Upper lobe of right lung (tissue), 1 donor: ENCODE measurements at regions not wholly inside any gene's neighbourhood (a gene's known extent, or its start where the extent isn't known, plus 50 kb on each side); places are given as distances from the start of the nearest gene placed in this dataset.

Source experiments
- ATAC-seq: fragments of 200-7000 bp; cut with Tn5 transposase; one replicate; pipeline ENCODE4 v1.9.1; 2020; ENCODE audit warnings: mild to moderate bottlenecking, moderate library complexity
- DNase-seq: peaks from one replicate; pipeline ENCODE4 v3.0.0-alpha.2; 2020
- H3K27ac ChIP-seq: fragments of 200-600 bp; one replicate; pipeline ENCODE4 v1.8.0; 2022
- H3K27me3 ChIP-seq: fragments of 200-600 bp; one replicate; pipeline ENCODE4 v1.8.0; 2022; ENCODE audit warnings: mild to moderate bottlenecking
- H3K36me3 ChIP-seq: fragments of 200-600 bp; one replicate; pipeline ENCODE4 v1.8.0; 2022
- H3K4me1 ChIP-seq: fragments of 200-600 bp; one replicate; pipeline ENCODE4 v1.8.0; 2022
- H3K4me3 ChIP-seq: fragments of 200-600 bp; one replicate; pipeline ENCODE4 v1.8.0; 2022; ENCODE audit warnings: mild to moderate bottlenecking
- H3K9me3 ChIP-seq: fragments of 200-600 bp; one replicate; pipeline ENCODE4 v1.8.0; 2022
- intact Hi-C: fragments of 100-400 bp; cut with DNase I; formaldehyde crosslinking; loops from one replicate; pipeline ENCODE4 v1.11.0; 2022
- TF ChIP-seq, protein P1 (sequence below): fragments of 200-600 bp; IDR thresholded peaks from one replicate; pipeline ENCODE4 v1.8.0; 2022; ENCODE audit warnings: antibody characterized with exemption
- donor health status: DM: no; HTN: yes; CAD: no; lungs with severe emphysema.

DNA sequence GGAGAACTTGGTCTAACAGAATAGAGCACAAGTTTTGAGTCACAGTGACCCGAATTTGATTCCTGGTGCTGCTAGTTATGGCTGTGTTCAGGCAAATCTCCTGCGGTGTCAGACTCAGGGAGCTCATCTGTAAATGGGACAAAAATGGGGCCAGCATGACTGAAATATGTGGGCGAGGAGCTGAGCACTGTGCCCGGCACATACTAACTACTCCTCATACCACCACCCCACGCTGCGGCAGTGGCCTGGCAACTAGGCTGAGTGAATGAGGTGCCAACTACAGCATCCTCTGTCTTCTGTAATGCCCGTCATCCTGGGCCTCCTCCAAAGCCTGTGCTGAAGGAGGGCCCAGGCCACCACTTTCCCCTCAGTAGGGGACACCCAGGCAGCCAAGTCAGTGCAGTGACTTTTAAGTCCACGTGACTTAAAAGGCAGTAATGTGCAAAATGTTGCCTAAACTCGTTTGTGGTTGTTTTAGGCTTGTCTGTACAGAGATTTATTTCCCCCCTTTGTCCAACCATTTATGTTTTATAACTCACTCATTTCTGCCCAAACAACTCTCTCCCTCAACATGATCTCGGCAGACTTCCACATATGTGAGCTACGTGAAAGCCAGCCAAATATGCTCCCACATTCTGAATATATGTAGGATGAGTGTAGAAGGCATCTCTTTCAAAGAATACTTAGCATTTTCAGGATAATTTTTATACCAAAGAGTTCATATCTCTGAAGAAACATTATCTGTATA, 773.7 kb downstream of the TSN start:
- TF ChIP-seq, protein P1, sequence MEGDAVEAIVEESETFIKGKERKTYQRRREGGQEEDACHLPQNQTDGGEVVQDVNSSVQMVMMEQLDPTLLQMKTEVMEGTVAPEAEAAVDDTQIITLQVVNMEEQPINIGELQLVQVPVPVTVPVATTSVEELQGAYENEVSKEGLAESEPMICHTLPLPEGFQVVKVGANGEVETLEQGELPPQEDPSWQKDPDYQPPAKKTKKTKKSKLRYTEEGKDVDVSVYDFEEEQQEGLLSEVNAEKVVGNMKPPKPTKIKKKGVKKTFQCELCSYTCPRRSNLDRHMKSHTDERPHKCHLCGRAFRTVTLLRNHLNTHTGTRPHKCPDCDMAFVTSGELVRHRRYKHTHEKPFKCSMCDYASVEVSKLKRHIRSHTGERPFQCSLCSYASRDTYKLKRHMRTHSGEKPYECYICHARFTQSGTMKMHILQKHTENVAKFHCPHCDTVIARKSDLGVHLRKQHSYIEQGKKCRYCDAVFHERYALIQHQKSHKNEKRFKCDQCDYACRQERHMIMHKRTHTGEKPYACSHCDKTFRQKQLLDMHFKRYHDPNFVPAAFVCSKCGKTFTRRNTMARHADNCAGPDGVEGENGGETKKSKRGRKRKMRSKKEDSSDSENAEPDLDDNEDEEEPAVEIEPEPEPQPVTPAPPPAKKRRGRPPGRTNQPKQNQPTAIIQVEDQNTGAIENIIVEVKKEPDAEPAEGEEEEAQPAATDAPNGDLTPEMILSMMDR, result no peak
- no peaks in the 10 kb centered on the region for H3K9me3 ChIP-seq
- no peaks in the 10 kb centered on the region for H3K4me1 ChIP-seq
- intact Hi-C loops, result no loop called here
- no peak overlapping the region for H3K27ac ChIP-seq
- H3K36me3 ChIP-seq, result no peaks in the 10 kb centered on the region
- no peak for ATAC-seq
- H3K4me3 ChIP-seq, result no peak overlapping the region
- H3K27me3 ChIP-seq, result no peaks in the 10 kb centered on the region
- no peak for DNase-seq

DNA sequence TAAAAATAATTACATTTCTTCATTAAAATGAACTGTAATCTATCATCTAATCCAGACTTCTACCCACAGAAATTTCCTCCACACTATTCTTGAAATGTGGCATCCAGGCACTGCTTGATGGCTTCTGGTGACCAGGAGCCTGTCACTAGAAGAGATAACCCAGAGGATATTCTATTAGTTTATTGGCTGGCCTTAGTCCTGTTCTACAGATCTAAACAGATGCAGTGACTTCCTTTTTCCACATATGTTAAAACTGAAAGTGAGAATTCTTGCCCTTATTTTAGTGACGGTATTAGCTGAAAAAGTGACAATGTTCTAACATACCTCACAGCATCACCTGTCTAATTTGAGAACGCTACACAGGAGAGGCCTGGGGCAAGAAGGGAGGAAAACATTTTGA, 775.4 kb downstream of the TSN start:
- no peaks in the 10 kb centered on the region for H3K36me3 ChIP-seq
- H3K27me3 ChIP-seq, result no peaks in the 10 kb centered on the region
- no peaks in the 10 kb centered on the region for H3K4me1 ChIP-seq
- intact Hi-C loops, result no loop called here
- TF ChIP-seq, protein P1, result no peak
- H3K4me3 ChIP-seq, result no peak overlapping the region
- ATAC-seq (no peak), DNase-seq (no peak)
- H3K9me3 ChIP-seq, result no peaks in the 10 kb centered on the region
- no peak overlapping the region for H3K27ac ChIP-seq

DNA sequence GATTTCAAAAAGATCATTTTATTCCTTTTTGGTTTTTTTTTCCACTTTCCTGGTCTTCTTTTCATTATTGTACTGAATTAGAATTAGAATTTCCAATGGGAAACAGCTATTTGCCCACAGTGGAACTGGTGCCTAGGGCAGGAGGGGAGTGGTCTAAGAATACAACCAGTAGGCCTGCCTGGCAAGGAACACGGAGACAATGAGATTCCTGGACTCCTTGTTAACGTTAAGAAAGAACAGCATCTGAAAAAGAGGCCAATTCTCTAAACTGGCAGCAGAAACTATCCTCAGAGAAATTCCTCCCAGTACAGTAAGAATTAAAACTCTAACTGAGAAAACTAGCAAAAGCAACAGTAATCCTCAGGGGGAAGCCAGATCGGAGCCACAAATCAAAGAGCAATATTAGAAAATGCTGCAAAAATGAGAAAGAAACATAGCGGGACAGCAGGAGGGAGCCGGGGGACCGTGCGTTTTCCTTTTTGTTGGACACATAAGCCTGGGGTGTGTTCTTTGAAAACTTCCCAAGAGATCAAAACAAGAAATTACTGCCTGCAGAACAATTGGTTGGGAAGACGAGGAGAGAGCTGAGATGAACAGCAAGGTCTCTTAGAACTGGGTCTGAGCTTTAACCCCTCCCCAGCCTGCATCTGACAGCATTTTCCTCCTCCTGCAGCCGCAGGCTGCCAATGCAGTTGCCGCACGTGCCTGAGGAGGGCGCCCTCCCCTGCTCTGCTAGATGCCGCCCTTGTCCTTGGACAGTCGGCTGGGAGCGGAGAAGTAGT, 776.0 kb downstream of the TSN start:
- DNase-seq (peak; percentile 54), ATAC-seq (no peak)
- Histone ChIP-seq H3K27me3 (no peaks in the 10 kb centered on the region), H3K27ac (no peak overlapping the region), H3K9me3 (no peaks in the 10 kb centered on the region), H3K4me1 (no peaks in the 10 kb centered on the region), H3K36me3 (no peaks in the 10 kb centered on the region), H3K4me3 (no peak overlapping the region)
- TF ChIP-seq, protein P1, result no peak
- intact Hi-C loops, result no loop called here

DNA sequence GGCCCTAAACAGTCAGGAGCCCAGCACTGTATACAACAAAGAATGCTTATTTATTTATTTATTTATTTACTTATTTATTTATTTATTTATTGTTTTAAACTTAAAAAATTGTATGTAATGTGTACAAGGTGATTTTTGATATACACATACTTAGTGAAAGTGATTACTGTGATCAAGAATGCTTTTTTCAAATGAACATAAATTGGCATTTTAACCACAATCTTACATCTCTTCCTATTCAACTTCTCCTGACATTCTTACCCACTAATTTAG, 776.6 kb downstream of the TSN start:
- Histone ChIP-seq H3K4me3 (no peak overlapping the region), H3K4me1 (no peaks in the 10 kb centered on the region), H3K27ac (no peak overlapping the region), H3K9me3 (no peaks in the 10 kb centered on the region), H3K27me3 (no peaks in the 10 kb centered on the region), H3K36me3 (no peaks in the 10 kb centered on the region)
- TF ChIP-seq, protein P1, result no peak
- ATAC-seq (no peak), DNase-seq (no peak)
- intact Hi-C loops, result no loop called here

DNA sequence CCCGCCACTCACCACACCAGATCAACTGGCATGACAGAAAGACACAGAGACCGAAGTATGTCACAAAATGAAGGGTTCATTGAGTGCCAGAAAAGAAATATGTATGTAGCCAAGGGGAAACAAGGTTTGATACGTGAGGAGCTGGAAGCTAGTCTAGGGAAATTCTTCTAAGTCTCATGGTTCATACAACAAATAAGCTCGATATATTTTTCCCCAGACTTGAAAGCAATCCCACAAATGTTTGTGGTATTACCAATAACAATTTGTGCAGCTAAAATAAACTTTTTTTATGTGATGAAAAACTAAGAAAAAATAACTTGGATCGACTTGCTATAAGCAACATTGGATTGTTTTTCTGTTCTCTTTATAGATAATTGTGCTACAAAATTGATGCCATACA, 777.0 kb downstream of the TSN start:
- Histone ChIP-seq H3K27me3 (no peaks in the 10 kb centered on the region), H3K9me3 (no peaks in the 10 kb centered on the region), H3K4me1 (no peaks in the 10 kb centered on the region), H3K4me3 (no peak overlapping the region), H3K36me3 (no peaks in the 10 kb centered on the region), H3K27ac (no peak overlapping the region)
- no peak for DNase-seq
- intact Hi-C loops, result no loop called here
- TF ChIP-seq, protein P1, result no peak
- ATAC-seq, result no peak
